B cell (primary cell): ENCODE measurements at regions not wholly inside any gene's neighbourhood (a gene's known extent, or its start where the extent isn't known, plus 50 kb on each side); places are given as distances from the start of the nearest gene placed in this dataset.

Source experiments
- ATAC-seq: fragments of 200-7000 bp; cut with Tn5 transposase; one replicate; pipeline ENCODE4 v1.10.0; 2021; ENCODE audit warnings: low read depth, mild to moderate bottlenecking, moderate number of reproducible peaks, moderate library complexity
- CTCF ChIA-PET: fragments of 350-600 bp; sonication (Branson Sonifier 250); formaldehyde crosslinking; loops from one replicate; lab custom pipeline; 2021; ENCODE audit warnings: antibody characterized with exemption, inconsistent platforms; lab: Charles Lee
- POLR2A ChIA-PET: fragments of 350-600 bp; sonication (Branson Sonifier 250); formaldehyde crosslinking; loops from one replicate; lab custom pipeline; 2021; ENCODE audit warnings: antibody characterized with exemption; lab: Charles Lee
- DNase-seq: peaks from one replicate; pipeline ENCODE4 v3.0.0; 2013
- H2AFZ ChIP-seq: 2 replicates; pipeline ENCODE4 v1.6.1; 2012; ENCODE audit warnings: mild to moderate bottlenecking, low read depth, low read length; ENCODE audit not compliant: insufficient read depth, poor library complexity, severe bottlenecking
- H3K27ac ChIP-seq, 2 donors: 1 replicate in 1 of 2; 2 replicates in 1 of 2; pipeline ENCODE4 v1.5.1; 2012 to 2013; ENCODE audit warnings: low read length in 2 of 2, mild to moderate bottlenecking in 2 of 2, moderate library complexity in 1 of 2
- H3K27me3 ChIP-seq, 4 experiments: fragments of 200-600 bp in 1 of 4; sonication (generic) in 1 of 4; replicated peaks in 1 of 4; 1 replicate in 2 of 4; 2 replicates in 2 of 4; pipeline versions ENCODE4 v1.6.1 to v1.7.0; 2013 to 2016; ENCODE audit warnings: low read length in 3 of 4, mild to moderate bottlenecking in 2 of 4, mixed read lengths in 1 of 4, moderate library complexity in 1 of 4; ENCODE audit not compliant: insufficient read depth in 4 of 4, control insufficient read depth in 3 of 4; ENCODE audit errors: control extremely low read depth in 1 of 4
- H3K36me3 ChIP-seq, 2 experiments: replicated peaks in 1 of 2; 1 replicate in 1 of 2; 2 replicates in 1 of 2; pipeline versions ENCODE4 v1.6.1 to v1.7.1; 2013; ENCODE audit warnings: low read length in 1 of 2; ENCODE audit not compliant: insufficient read depth in 2 of 2, control insufficient read depth in 1 of 2; ENCODE audit errors: control extremely low read depth in 1 of 2, extremely low read depth in 1 of 2
- H3K4me1 ChIP-seq, 2 donors: fragments of 200-600 bp in 1 of 2; sonication (generic) in 1 of 2; 1 replicate in 1 of 2; 2 replicates in 1 of 2; pipeline versions ENCODE4 v1.5.1 to v1.6.1; 2013 to 2017; ENCODE audit warnings: low read length in 2 of 2; ENCODE audit not compliant: control insufficient read depth in 2 of 2, insufficient read depth in 2 of 2
- H3K4me2 ChIP-seq: replicated peaks from 2 replicates; pipeline ENCODE3; 2012; ENCODE audit warnings: mild to moderate bottlenecking, low read depth, low read length; ENCODE audit not compliant: poor library complexity, severe bottlenecking
- H3K4me3 ChIP-seq, 5 experiments: fragments of 200-600 bp in 1 of 5; sonication (generic) in 1 of 5; 1 replicate in 3 of 5; 2 replicates in 2 of 5; pipeline versions ENCODE4 v1.5.1 to v1.7.0; 2011 to 2016; ENCODE audit warnings: low read length in 4 of 5, mild to moderate bottlenecking in 4 of 5, low read depth in 2 of 5, control low read depth in 1 of 5, moderate library complexity in 1 of 5; ENCODE audit not compliant: insufficient read depth in 1 of 5; ENCODE audit errors: control extremely low read depth in 1 of 5, extremely low read depth in 1 of 5
- H3K79me2 ChIP-seq: fragments of 200-600 bp; sonication (generic); one replicate; pipeline ENCODE4 v1.6.0; 2016; ENCODE audit warnings: low read length; ENCODE audit not compliant: control insufficient read depth, insufficient read depth
- H3K9ac ChIP-seq: fragments of 200-600 bp; sonication (generic); 2 replicates; pipeline ENCODE4 v1.6.1; 2017; ENCODE audit warnings: mild to moderate bottlenecking, low read length, moderate library complexity
- H3K9me3 ChIP-seq, 3 donors: one replicate each; pipeline versions ENCODE4 v1.6.1 to v1.7.1; 2013; ENCODE audit warnings: low read length in 2 of 3; ENCODE audit not compliant: control insufficient read depth in 2 of 3, insufficient read depth in 1 of 3; ENCODE audit errors: control extremely low read depth in 1 of 3
- H4K20me1 ChIP-seq: 2 replicates; pipeline ENCODE4 v1.6.0; 2012; ENCODE audit warnings: mild to moderate bottlenecking, low read length; ENCODE audit not compliant: insufficient read depth, control insufficient read depth, poor library complexity, severe bottlenecking
- H3K27ac Mint-ChIP-seq: one replicate; pipeline ENCODE4 v1.8.0; 2021; ENCODE audit warnings: mixed read lengths
- H3K27me3 Mint-ChIP-seq: one replicate; pipeline ENCODE4 v1.8.0; 2021; ENCODE audit warnings: mixed read lengths
- H3K4me1 Mint-ChIP-seq: one replicate; pipeline ENCODE4 v1.8.0; 2021; ENCODE audit warnings: mixed read lengths
- H3K4me3 Mint-ChIP-seq: one replicate; pipeline ENCODE4 v1.8.0; 2021; ENCODE audit warnings: mixed read lengths
- H3K9me3 Mint-ChIP-seq: one replicate; pipeline ENCODE4 v1.8.0; 2022; ENCODE audit warnings: mixed read lengths; ENCODE audit not compliant: insufficient read depth
- CTCF ChIP-seq: fragments of 200-600 bp; IDR thresholded peaks from one replicate; pipeline ENCODE4 v1.8.0; 2022; ENCODE audit warnings: antibody characterized with exemption, mild to moderate bottlenecking
- EZH2 ChIP-seq: IDR thresholded peaks from 2 replicates; pipeline ENCODE4 v1.6.1; 2012; ENCODE audit warnings: borderline replicate concordance, low read depth, mild to moderate bottlenecking, moderate library complexity, low read length; ENCODE audit not compliant: insufficient read depth, poor library complexity, severe bottlenecking
- WGBS: methylation state at CpG from one replicate; pipeline ENCODE4 v1.1.5; 2013; ENCODE audit warnings: missing lambda C conversion rate; ENCODE audit not compliant: insufficient coverage; 5-methylcytosine and 5-hydroxymethylcytosine counted together
- intact Hi-C: fragments of 100-400 bp; cut with micrococcal nuclease; formaldehyde crosslinking; loops from one replicate; pipeline ENCODE4 v1.10.0; 2022

DNA sequence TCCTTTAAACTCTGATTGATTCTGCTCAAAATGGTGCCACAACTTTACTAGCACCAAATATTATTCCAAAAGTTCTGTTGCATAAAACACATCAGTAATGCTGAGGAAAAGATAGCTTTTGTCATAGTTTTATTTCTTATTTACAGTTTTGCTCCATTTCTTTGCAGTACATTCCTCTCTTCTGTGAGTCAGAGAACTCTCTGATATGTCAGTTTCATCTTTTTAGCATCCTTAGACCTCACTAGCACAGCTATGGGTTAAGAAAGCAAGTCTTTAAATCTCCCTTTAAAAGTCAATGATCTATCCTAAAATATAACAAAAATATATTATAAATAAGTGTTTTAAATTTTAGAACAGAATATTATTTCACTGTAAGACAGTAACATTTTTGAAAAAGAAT is 356.6 kb upstream of the SNX7 start:
- Mint-ChIP-seq H3K4me3 (no peak overlapping the region), H3K9me3 (no peaks in the 10 kb centered on the region), H3K27me3 (no peaks in the 10 kb centered on the region), H3K27ac (no peak overlapping the region), H3K4me1 (no peaks in the 10 kb centered on the region)
- H3K4me1 ChIP-seq, result no peaks in the 10 kb centered on the region
- TF ChIP-seq EZH2, result no peak
- TF ChIP-seq CTCF, result no peak
- H3K27ac ChIP-seq, result no peak overlapping the region
- CTCF ChIA-PET, result no interaction called here
- H3K4me2 ChIP-seq, result no peak overlapping the region
- intact Hi-C loops, result no loop called here
- H3K79me2 ChIP-seq, result no peaks in the 10 kb centered on the region
- H4K20me1 ChIP-seq, result no peaks in the 10 kb centered on the region
- DNase-seq, result no peak
- no peaks in the 10 kb centered on the region for H3K27me3 ChIP-seq
- H2AFZ ChIP-seq, result no peak overlapping the region
- H3K36me3 ChIP-seq, result no peaks in the 10 kb centered on the region
- no peak overlapping the region for H3K9ac ChIP-seq
- ATAC-seq, result no peak
- POLR2A ChIA-PET, result no interaction called here
- no peak overlapping the region for H3K4me3 ChIP-seq
- H3K9me3 ChIP-seq, result no peaks in the 10 kb centered on the region

DNA sequence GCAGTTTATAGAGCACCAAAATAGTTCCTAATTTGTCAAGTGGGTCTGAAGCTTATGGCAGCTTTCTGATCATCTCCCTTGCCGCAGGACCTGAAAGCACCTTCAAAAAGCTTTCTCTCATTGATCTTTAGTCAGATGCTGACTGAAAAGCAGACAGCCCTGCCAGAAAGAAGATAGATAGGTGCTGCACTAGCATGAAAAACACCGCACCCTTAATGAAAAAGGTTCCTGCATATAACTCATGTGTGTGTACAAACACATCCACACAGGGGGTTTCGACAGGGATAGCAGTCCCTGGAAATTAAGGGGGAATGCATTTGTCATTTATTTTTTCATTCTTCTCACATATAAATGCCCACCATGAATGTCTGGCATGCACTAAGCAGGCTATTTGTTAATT is 361.7 kb upstream of the SNX7 start:
- CTCF ChIA-PET, result no interaction called here
- TF ChIP-seq EZH2 (no peak), CTCF (no peak)
- Mint-ChIP-seq H3K4me1 (no peaks in the 10 kb centered on the region), H3K27ac (no peak overlapping the region), H3K27me3 (no peaks in the 10 kb centered on the region), H3K9me3 (no peaks in the 10 kb centered on the region), H3K4me3 (no peak overlapping the region)
- POLR2A ChIA-PET, result no interaction called here
- H3K79me2 ChIP-seq, result no peaks in the 10 kb centered on the region
- no peaks in the 10 kb centered on the region for H3K4me1 ChIP-seq
- no peak for ATAC-seq
- no peak for DNase-seq
- H3K27me3 ChIP-seq, result no peaks in the 10 kb centered on the region
- H4K20me1 ChIP-seq, result no peaks in the 10 kb centered on the region
- H3K27ac ChIP-seq, result no peak overlapping the region
- H3K4me3 ChIP-seq, result no peak overlapping the region
- H3K36me3 ChIP-seq, result no peaks in the 10 kb centered on the region
- intact Hi-C loops, result no loop called here
- no peak overlapping the region for H3K9ac ChIP-seq
- 100% methylated on average over 1 of the region's 3 CpGs for WGBS
- H2AFZ ChIP-seq, result no peak overlapping the region
- H3K4me2 ChIP-seq, result no peak overlapping the region
- peaks cover 0 to 3% (median 0%) of the 10 kb centered on the region in 3 donors for H3K9me3 ChIP-seq
